SK-N-SH (cell line): ENCODE measurements at regions not wholly inside any gene's neighbourhood (a gene's known extent, or its start where the extent isn't known, plus 50 kb on each side); places are given as distances from the start of the nearest gene placed in this dataset.

Experiments
- CTCF ChIA-PET: fragments of 300-600, 350-600 bp; formaldehyde crosslinking; extraction: SDS; loops from one replicate; lab custom pipeline; 2021; lab: Yijun Ruan, JAX
- POLR2A ChIA-PET: fragments of 350-600 bp; sonication (Branson Sonifier 250); formaldehyde crosslinking; extraction: SDS; loops from one replicate; lab custom pipeline; 2020; ENCODE audit warnings: antibody characterized with exemption, inconsistent platforms; lab: Yijun Ruan, JAX
- DNase-seq: peaks from one replicate; pipeline ENCODE4 v3.0.0; 2012
- H2AFZ ChIP-seq: fragments of 200-600 bp; sonication (generic); 2 replicates; pipeline ENCODE4 v1.8.1; 2016; ENCODE audit warnings: antibody characterized with exemption, mild to moderate bottlenecking, low read depth
- H3F3A ChIP-seq: fragments of 200-600 bp; sonication (generic); replicated peaks from 2 replicates; pipeline ENCODE3; 2016; ENCODE audit warnings: antibody characterized with exemption, mild to moderate bottlenecking; ENCODE audit not compliant: insufficient read depth
- H3K27ac ChIP-seq, 2 experiments: fragments of 200-500 bp in 1 of 2; fragments of 200-600 bp in 1 of 2; sonication (Bioruptor generic) in 1 of 2; sonication (generic), shearing (Covaris generic) in 1 of 2; 2 replicates each; pipeline versions ENCODE4 v1.5.1 to v1.6.1; 2014 to 2016; ENCODE audit warnings: low read depth in 2 of 2, inconsistent platforms in 1 of 2, low read length in 1 of 2, mild to moderate bottlenecking in 1 of 2, mixed read lengths in 1 of 2
- H3K27me3 ChIP-seq: fragments of 200-600 bp; sonication (generic), shearing (Covaris generic); 2 replicates; pipeline ENCODE4 v1.6.1; 2016; ENCODE audit warnings: mixed run types; ENCODE audit not compliant: insufficient read depth
- H3K36me3 ChIP-seq, 2 experiments: fragments of 200-500 bp in 1 of 2; fragments of 200-600 bp in 1 of 2; sonication (Bioruptor generic) in 1 of 2; sonication (generic) in 1 of 2; replicated peaks in 1 of 2; 2 replicates each; pipeline versions ENCODE3 to v1.5.1; 2014 to 2016; ENCODE audit warnings: low read length in 1 of 2, mild to moderate bottlenecking in 1 of 2; ENCODE audit not compliant: insufficient read depth in 2 of 2, control insufficient read depth in 1 of 2
- H3K4me1 ChIP-seq, 2 experiments: fragments of 200-500 bp in 1 of 2; fragments of 200-600 bp in 1 of 2; sonication (Bioruptor generic) in 1 of 2; sonication (generic), shearing (Covaris generic) in 1 of 2; 2 replicates each; pipeline versions ENCODE4 v1.5.1 to v1.6.1; 2014 to 2016; ENCODE audit warnings: low read depth in 1 of 2, low read length in 1 of 2, mixed run types in 1 of 2; ENCODE audit not compliant: insufficient read depth in 2 of 2, control insufficient read depth in 1 of 2
- H3K4me2 ChIP-seq: fragments of 200-600 bp; sonication (generic), shearing (Covaris generic); 2 replicates; pipeline ENCODE4 v1.6.1; 2017; ENCODE audit warnings: mixed run types
- H3K4me3 ChIP-seq, 2 experiments: fragments of 200-500 bp in 1 of 2; fragments of 200-600 bp in 1 of 2; sonication (Bioruptor generic) in 1 of 2; sonication (generic), shearing (Covaris generic) in 1 of 2; 2 replicates each; pipeline versions ENCODE4 v1.5.1 to v1.8.1; 2014 to 2016; ENCODE audit warnings: low read depth in 2 of 2, inconsistent platforms in 1 of 2, low read length in 1 of 2, mild to moderate bottlenecking in 1 of 2, mixed read lengths in 1 of 2, moderate library complexity in 1 of 2
- H3K79me2 ChIP-seq: fragments of 200-600 bp; sonication (generic); 2 replicates; pipeline ENCODE4 v1.8.1; 2017; ENCODE audit warnings: mild to moderate bottlenecking; ENCODE audit not compliant: insufficient read depth
- H3K9ac ChIP-seq: fragments of 200-600 bp; sonication (generic); 2 replicates; pipeline ENCODE4 v1.6.1; 2017; ENCODE audit warnings: mixed run types
- H3K9me2 ChIP-seq: fragments of 200-600 bp; sonication (generic); 2 replicates; pipeline ENCODE4 v1.6.1; 2017; ENCODE audit warnings: mixed run types
- H3K9me3 ChIP-seq: fragments of 200-600 bp; sonication (generic); 2 replicates; pipeline ENCODE4 v1.6.1; 2017; ENCODE audit warnings: mixed run types, mild to moderate bottlenecking, moderate library complexity
- H4K20me1 ChIP-seq: fragments of 200-600 bp; sonication (generic); 2 replicates; pipeline ENCODE4 v1.6.1; 2017; ENCODE audit warnings: mild to moderate bottlenecking, mixed run types; ENCODE audit not compliant: insufficient read depth
- ELF1 ChIP-seq: IDR thresholded peaks from 2 replicates; pipeline ENCODE4 v1.4.0; 2012
- EP300 ChIP-seq, 2 experiments: IDR thresholded peaks; 2 replicates each; pipeline versions ENCODE4 v1.4.0 to v1.6.1; 2012; ENCODE audit warnings: borderline replicate concordance in 1 of 2, low read depth in 1 of 2, low read length in 1 of 2
- FOSL2 ChIP-seq: IDR thresholded peaks from 2 replicates; pipeline ENCODE4 v1.4.0; 2012; ENCODE audit warnings: low read depth, mild to moderate bottlenecking, moderate library complexity, borderline replicate concordance
- FOXM1 ChIP-seq: IDR thresholded peaks from 2 replicates; pipeline ENCODE4 v1.4.0; 2012; ENCODE audit warnings: low read depth, mild to moderate bottlenecking
- NFIC ChIP-seq: IDR thresholded peaks from 2 replicates; pipeline ENCODE4 v1.4.0; 2012; ENCODE audit warnings: borderline replicate concordance
- POLR2AphosphoS5 ChIP-seq: IDR thresholded peaks from 2 replicates; pipeline ENCODE4 v1.6.1; 2012; ENCODE audit warnings: low read depth, low read length
- RAD21 ChIP-seq: IDR thresholded peaks from 2 replicates; pipeline ENCODE4 v1.6.1; 2012; ENCODE audit warnings: mild to moderate bottlenecking, low read length
- RCOR1 ChIP-seq: fragments of 150-350 bp; IDR thresholded peaks from 2 replicates; pipeline ENCODE4 v1.6.1; 2017; ENCODE audit warnings: antibody characterized with exemption, low read length
- RFX5 ChIP-seq: IDR thresholded peaks from 2 replicates; pipeline ENCODE4 v1.6.1; 2012; ENCODE audit warnings: mild to moderate bottlenecking, improper control_type of control experiment, low read length
- RXRA ChIP-seq: IDR thresholded peaks from 2 replicates; pipeline ENCODE4 v1.4.0; 2012; ENCODE audit warnings: low read depth, mild to moderate bottlenecking, borderline replicate concordance
- SIN3A ChIP-seq: IDR thresholded peaks from 2 replicates; pipeline ENCODE4 v1.6.1; 2012; ENCODE audit warnings: low read depth, mild to moderate bottlenecking, low read length, moderate library complexity, borderline replicate concordance
- WGBS: methylation state at CpG from one replicate; pipeline ENCODE4 v1.1.6; 2017; ENCODE audit warnings: low lambda C conversion rate; 5-methylcytosine and 5-hydroxymethylcytosine counted together
- TF ChIP-seq, protein P1 (sequence below): fragments of 150-350 bp; IDR thresholded peaks from 2 replicates; pipeline ENCODE4 v1.6.1; 2016; ENCODE audit warnings: mild to moderate bottlenecking, low read depth, low read length
- TF ChIP-seq, protein P2 (sequence below): IDR thresholded peaks from 2 replicates; pipeline ENCODE4 v1.6.1; 2012; ENCODE audit warnings: mild to moderate bottlenecking, low read depth, low read length, moderate library complexity

DNA sequence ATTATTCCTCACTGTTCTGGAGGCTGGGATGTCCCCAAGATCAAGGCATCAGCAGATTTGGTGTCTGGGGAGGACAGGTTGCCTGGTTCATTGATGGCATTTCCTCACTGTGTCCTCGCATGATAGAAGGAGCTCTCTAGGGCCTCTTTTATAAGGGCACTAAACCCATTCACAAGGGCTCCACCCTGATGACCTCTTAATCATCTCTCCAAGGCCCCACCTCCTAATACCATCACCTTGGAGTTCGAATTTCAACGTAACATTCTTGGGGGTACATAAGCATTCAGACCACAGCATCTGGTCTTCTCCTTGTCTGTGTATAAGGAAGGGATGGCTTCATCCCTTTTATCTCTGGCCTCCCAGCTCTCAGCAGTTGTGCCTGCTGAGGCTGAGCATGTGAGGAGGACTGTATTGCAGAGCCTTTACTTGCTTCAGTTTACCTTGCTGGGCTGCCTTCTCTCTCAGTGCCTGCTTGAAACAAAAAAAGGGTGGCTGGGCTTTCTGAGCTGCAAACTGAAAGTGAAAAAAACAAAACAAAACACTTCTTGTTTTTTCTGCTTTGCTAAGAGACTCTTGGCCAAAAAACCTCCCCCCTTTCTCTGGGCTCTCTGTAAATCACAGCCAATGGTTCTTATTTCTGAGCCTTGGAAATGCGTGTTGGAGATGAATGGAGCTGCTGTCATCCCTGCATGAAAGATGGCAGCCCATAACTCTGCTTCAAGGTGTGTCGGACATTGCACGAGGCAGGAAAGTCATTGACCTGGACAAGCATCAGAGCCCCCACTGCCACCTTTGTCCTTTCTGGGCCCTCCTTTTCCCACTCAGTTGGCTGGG is 75.8 kb downstream of the RHOU start:
- TF ChIP-seq RCOR1 (no peak), POLR2AphosphoS5 (no peak), RXRA (no peak), RAD21 (no peak), SIN3A (no peak), RFX5 (no peak), EP300 (IDR thresholded peaks at IDR 0.05; ENCODE audit: borderline replicate concordance in 1 of 2, low read depth in 1 of 2, low read length in 1 of 2) (no peak), NFIC (no peak), ELF1 (no peak), FOSL2 (no peak), FOXM1 (no peak)
- TF ChIP-seq, protein P1, sequence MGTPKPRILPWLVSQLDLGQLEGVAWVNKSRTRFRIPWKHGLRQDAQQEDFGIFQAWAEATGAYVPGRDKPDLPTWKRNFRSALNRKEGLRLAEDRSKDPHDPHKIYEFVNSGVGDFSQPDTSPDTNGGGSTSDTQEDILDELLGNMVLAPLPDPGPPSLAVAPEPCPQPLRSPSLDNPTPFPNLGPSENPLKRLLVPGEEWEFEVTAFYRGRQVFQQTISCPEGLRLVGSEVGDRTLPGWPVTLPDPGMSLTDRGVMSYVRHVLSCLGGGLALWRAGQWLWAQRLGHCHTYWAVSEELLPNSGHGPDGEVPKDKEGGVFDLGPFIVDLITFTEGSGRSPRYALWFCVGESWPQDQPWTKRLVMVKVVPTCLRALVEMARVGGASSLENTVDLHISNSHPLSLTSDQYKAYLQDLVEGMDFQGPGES: no peak
- TF ChIP-seq, protein P2, sequence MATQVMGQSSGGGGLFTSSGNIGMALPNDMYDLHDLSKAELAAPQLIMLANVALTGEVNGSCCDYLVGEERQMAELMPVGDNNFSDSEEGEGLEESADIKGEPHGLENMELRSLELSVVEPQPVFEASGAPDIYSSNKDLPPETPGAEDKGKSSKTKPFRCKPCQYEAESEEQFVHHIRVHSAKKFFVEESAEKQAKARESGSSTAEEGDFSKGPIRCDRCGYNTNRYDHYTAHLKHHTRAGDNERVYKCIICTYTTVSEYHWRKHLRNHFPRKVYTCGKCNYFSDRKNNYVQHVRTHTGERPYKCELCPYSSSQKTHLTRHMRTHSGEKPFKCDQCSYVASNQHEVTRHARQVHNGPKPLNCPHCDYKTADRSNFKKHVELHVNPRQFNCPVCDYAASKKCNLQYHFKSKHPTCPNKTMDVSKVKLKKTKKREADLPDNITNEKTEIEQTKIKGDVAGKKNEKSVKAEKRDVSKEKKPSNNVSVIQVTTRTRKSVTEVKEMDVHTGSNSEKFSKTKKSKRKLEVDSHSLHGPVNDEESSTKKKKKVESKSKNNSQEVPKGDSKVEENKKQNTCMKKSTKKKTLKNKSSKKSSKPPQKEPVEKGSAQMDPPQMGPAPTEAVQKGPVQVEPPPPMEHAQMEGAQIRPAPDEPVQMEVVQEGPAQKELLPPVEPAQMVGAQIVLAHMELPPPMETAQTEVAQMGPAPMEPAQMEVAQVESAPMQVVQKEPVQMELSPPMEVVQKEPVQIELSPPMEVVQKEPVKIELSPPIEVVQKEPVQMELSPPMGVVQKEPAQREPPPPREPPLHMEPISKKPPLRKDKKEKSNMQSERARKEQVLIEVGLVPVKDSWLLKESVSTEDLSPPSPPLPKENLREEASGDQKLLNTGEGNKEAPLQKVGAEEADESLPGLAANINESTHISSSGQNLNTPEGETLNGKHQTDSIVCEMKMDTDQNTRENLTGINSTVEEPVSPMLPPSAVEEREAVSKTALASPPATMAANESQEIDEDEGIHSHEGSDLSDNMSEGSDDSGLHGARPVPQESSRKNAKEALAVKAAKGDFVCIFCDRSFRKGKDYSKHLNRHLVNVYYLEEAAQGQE: no peak
- TF ChIP-seq, all 33 proteins: peak for 0
- WGBS: 79% methylated on average over 6 of the region's 6 CpGs
- H3K4me3 ChIP-seq: no peak overlapping the region
- H3F3A ChIP-seq: no peaks in the 10 kb centered on the region
- POLR2A ChIA-PET: no interaction called here
- no peaks in the 10 kb centered on the region for H3K79me2 ChIP-seq
- CTCF ChIA-PET: interaction anchor here (0.8 kb wide), 2 partner anchors 55 to 418 kb away, joined by 3 read pairs; no protein-coding TSS in a partner anchor
- peaks cover 0 to 5% of the 10 kb centered on the region in 2 experiments; a peak in 1 of 4 replicates for H3K4me1 ChIP-seq
- DNase-seq: no peak
- H3K4me2 ChIP-seq: no peak overlapping the region
- H4K20me1 ChIP-seq: no peaks in the 10 kb centered on the region
- H3K9me3 ChIP-seq: no peaks in the 10 kb centered on the region
- H3K36me3 ChIP-seq: no peaks in the 10 kb centered on the region
- no peak overlapping the region for H2AFZ ChIP-seq
- no peak overlapping the region for H3K27ac ChIP-seq
- no peaks in the 10 kb centered on the region for H3K27me3 ChIP-seq
- no peaks in the 10 kb centered on the region for H3K9me2 ChIP-seq
- no peak overlapping the region for H3K9ac ChIP-seq
